HepG2 (cell line): ENCODE measurements at regions not wholly inside any gene's neighbourhood (a gene's known extent, or its start where the extent isn't known, plus 50 kb on each side); places are given as distances from the start of the nearest gene placed in this dataset.

Source experiments
- ATF7-NPFF ChIP-seq: sonication (generic); formaldehyde crosslinking; IDR thresholded peaks from 2 replicates; pipeline ENCODE4 v1.8.1; 2023; ENCODE audit warnings: mild to moderate bottlenecking, low read depth, missing genetic modification reagents, moderate library complexity
- KLF15 ChIP-seq: sonication (generic); formaldehyde crosslinking; IDR thresholded peaks from 2 replicates; pipeline ENCODE4 v1.8.1; 2023; ENCODE audit warnings: borderline replicate concordance, mild to moderate bottlenecking, inconsistent platforms, missing genetic modification reagents, mixed read lengths
- TFDP1 ChIP-seq: IDR thresholded peaks from 2 replicates; pipeline ENCODE4 v1.6.1; 2016; ENCODE audit warnings: missing compliant biosample characterization, missing genetic modification reagents, borderline replicate concordance
- TRAFD1 ChIP-seq: sonication (generic); formaldehyde crosslinking; IDR thresholded peaks from 2 replicates; pipeline ENCODE4 v1.5.1; 2020; ENCODE audit warnings: missing genetic modification reagents, mild to moderate bottlenecking, borderline replicate concordance
- ZBTB49 ChIP-seq: sonication (generic); formaldehyde crosslinking; IDR thresholded peaks from 2 replicates; pipeline ENCODE4 v1.4.0; 2020; ENCODE audit warnings: missing genetic modification reagents, borderline replicate concordance
- ZNF547 ChIP-seq: sonication (generic); formaldehyde crosslinking; IDR thresholded peaks from 2 replicates; pipeline ENCODE4 v1.5.1; 2020; ENCODE audit warnings: mild to moderate bottlenecking, missing genetic modification reagents
- ZNF572 ChIP-seq: sonication (generic); formaldehyde crosslinking; IDR thresholded peaks from 2 replicates; pipeline ENCODE4 v1.5.1; 2020; ENCODE audit warnings: mild to moderate bottlenecking, missing genetic modification reagents

GRCh38 chr1:112251766-112252506 lies 144.1 kb upstream of the CTTNBP2NL start (continued):
- TF ChIP-seq TRAFD1 (CRISPR knock-in tag) (no peak), KLF15 (CRISPR knock-in tag) (no peak), ZNF572 (CRISPR knock-in tag) (no peak), TFDP1 (CRISPR knock-in tag) (no peak), ATF7-NPFF (no peak), ZNF547 (CRISPR knock-in tag) (no peak), ZBTB49 (CRISPR knock-in tag) (no peak)
- TF ChIP-seq, all 625 proteins: peak for 0
